H9 (cell line): ENCODE measurements at regions not wholly inside any gene's neighbourhood (a gene's known extent, or its start where the extent isn't known, plus 50 kb on each side); places are given as distances from the start of the nearest gene placed in this dataset.

Experiments used
- DNase-seq: peaks from one replicate; pipeline ENCODE4 v3.0.0-alpha.2; 2017
- H2AFZ ChIP-seq: one replicate; pipeline ENCODE4 v1.6.1; 2013; ENCODE audit warnings: mild to moderate bottlenecking, low read length, control low read depth, moderate library complexity
- H2AK5ac ChIP-seq: 2 replicates; pipeline ENCODE4 v1.6.1; 2013; ENCODE audit warnings: low read length, control low read depth, mixed read lengths; ENCODE audit not compliant: insufficient read length
- H2BK120ac ChIP-seq: one replicate; pipeline ENCODE4 v1.6.1; 2013; ENCODE audit warnings: low read depth, mild to moderate bottlenecking, low read length, control low read depth, inconsistent platforms; ENCODE audit not compliant: poor library complexity, severe bottlenecking
- H2BK12ac ChIP-seq: 2 replicates; pipeline ENCODE4 v1.6.1; 2013; ENCODE audit warnings: low read length, control low read depth, mixed read lengths, low read depth; ENCODE audit not compliant: insufficient read length
- H2BK15ac ChIP-seq: 2 replicates; pipeline ENCODE4 v1.6.1; 2013; ENCODE audit warnings: low read depth, low read length, control low read depth
- H2BK20ac ChIP-seq: one replicate; pipeline ENCODE4 v1.6.1; 2013; ENCODE audit warnings: low read depth, mild to moderate bottlenecking, low read length, control low read depth, inconsistent platforms; ENCODE audit not compliant: poor library complexity, severe bottlenecking
- H2BK5ac ChIP-seq: 2 replicates; pipeline ENCODE4 v1.6.1; 2013; ENCODE audit warnings: low read length, control low read depth, mixed read lengths; ENCODE audit not compliant: insufficient read length
- H3K14ac ChIP-seq: 2 replicates; pipeline ENCODE4 v1.6.1; 2013; ENCODE audit warnings: low read length, control low read depth; ENCODE audit not compliant: insufficient read depth
- H3K18ac ChIP-seq: 2 replicates; pipeline ENCODE4 v1.6.1; 2013; ENCODE audit warnings: low read depth, mild to moderate bottlenecking, mixed read lengths, low read length, control low read depth; ENCODE audit not compliant: insufficient read length
- H3K23ac ChIP-seq: 2 replicates; pipeline ENCODE4 v1.6.1; 2013; ENCODE audit warnings: low read length, control low read depth, mixed read lengths, low read depth; ENCODE audit not compliant: insufficient read length
- H3K23me2 ChIP-seq: 2 replicates; pipeline ENCODE4 v1.6.1; 2013; ENCODE audit warnings: low read depth, mild to moderate bottlenecking, mixed read lengths, low read length, control low read depth; ENCODE audit not compliant: insufficient read length, poor library complexity, severe bottlenecking
- H3K27ac ChIP-seq: 2 replicates; pipeline ENCODE4 v1.5.1; 2013; ENCODE audit warnings: low read length, control low read depth, mixed read lengths, low read depth; ENCODE audit not compliant: insufficient read length
- H3K27me3 ChIP-seq: 2 replicates; pipeline ENCODE4 v1.6.1; 2013; ENCODE audit warnings: low read length, control low read depth, inconsistent platforms; ENCODE audit not compliant: insufficient read depth
- H3K4ac ChIP-seq: 2 replicates; pipeline ENCODE4 v1.6.1; 2013; ENCODE audit warnings: low read depth, mild to moderate bottlenecking, control low read depth, inconsistent platforms, low read length, moderate library complexity
- H3K4me1 ChIP-seq: 2 replicates; pipeline ENCODE4 v1.6.1; 2013; ENCODE audit warnings: low read length, control low read depth, inconsistent platforms; ENCODE audit not compliant: insufficient read depth
- H3K4me2 ChIP-seq: 2 replicates; pipeline ENCODE4 v1.6.1; 2013; ENCODE audit warnings: low read length, control low read depth, mixed read lengths; ENCODE audit not compliant: insufficient read length, insufficient read depth
- H3K56ac ChIP-seq: 2 replicates; pipeline ENCODE4 v1.6.1; 2013; ENCODE audit warnings: low read depth, mild to moderate bottlenecking, mixed read lengths, low read length, control low read depth; ENCODE audit not compliant: insufficient read length
- H3K79me1 ChIP-seq: 2 replicates; pipeline ENCODE4 v1.6.1; 2013; ENCODE audit warnings: low read depth, mild to moderate bottlenecking, moderate library complexity, low read length, control low read depth, inconsistent platforms; ENCODE audit not compliant: insufficient read depth, poor library complexity, severe bottlenecking
- H3K79me2 ChIP-seq: 2 replicates; pipeline ENCODE4 v1.6.1; 2013; ENCODE audit warnings: low read length, control low read depth, inconsistent platforms; ENCODE audit not compliant: insufficient read depth
- H3K9ac ChIP-seq: 2 replicates; pipeline ENCODE4 v1.6.1; 2013; ENCODE audit warnings: low read length, control low read depth, mixed read lengths; ENCODE audit not compliant: insufficient read length; ENCODE audit errors: extremely low read depth
- H3K9me3 ChIP-seq: one replicate; pipeline ENCODE4 v1.6.1; 2013; ENCODE audit warnings: low read depth, low read length, inconsistent platforms; ENCODE audit not compliant: control insufficient read depth
- H3T11ph ChIP-seq: one replicate; pipeline ENCODE4 v1.6.1; 2013; ENCODE audit warnings: mild to moderate bottlenecking, low read length, control low read depth, inconsistent platforms
- H4K20me1 ChIP-seq: one replicate; pipeline ENCODE4 v1.6.1; 2013; ENCODE audit not compliant: control insufficient read depth, insufficient read length, insufficient read depth
- H4K5ac ChIP-seq: 2 replicates; pipeline ENCODE4 v1.6.1; 2013; ENCODE audit warnings: low read depth, mild to moderate bottlenecking, mixed read lengths, low read length, control low read depth; ENCODE audit not compliant: insufficient read length
- H4K8ac ChIP-seq: replicated peaks from 2 replicates; pipeline ENCODE4 v1.6.1; 2013; ENCODE audit warnings: low read length, control low read depth, mixed read lengths, low read depth; ENCODE audit not compliant: insufficient read length
- H4K91ac ChIP-seq: 2 replicates; pipeline ENCODE4 v1.6.1; 2013; ENCODE audit warnings: low read depth, mild to moderate bottlenecking, moderate library complexity, mixed read lengths, low read length, control low read depth; ENCODE audit not compliant: insufficient read length
- H3K27ac Mint-ChIP-seq, 3 experiments: 2 replicates in 2 of 3; 3 replicates in 1 of 3; pipeline ENCODE4 v1.8.0; 2020 to 2021; ENCODE audit warnings: mixed read lengths in 3 of 3, mild to moderate bottlenecking in 1 of 3, moderate library complexity in 1 of 3
- H3K27me3 Mint-ChIP-seq: 2 replicates; pipeline ENCODE4 v1.8.0; 2021; ENCODE audit warnings: low read depth, mild to moderate bottlenecking, moderate library complexity, mixed read lengths
- H3K36me3 Mint-ChIP-seq, 3 experiments: 2 replicates in 2 of 3; 3 replicates in 1 of 3; pipeline ENCODE4 v1.8.0; 2020 to 2021; ENCODE audit warnings: low read depth in 3 of 3, mixed read lengths in 3 of 3; ENCODE audit not compliant: insufficient read depth in 1 of 3
- H3K4me1 Mint-ChIP-seq, 2 experiments: 2 replicates each; pipeline ENCODE4 v1.8.0; 2020; ENCODE audit warnings: mixed read lengths in 2 of 2
- H3K4me3 Mint-ChIP-seq, 2 experiments: 2 replicates in 1 of 2; 3 replicates in 1 of 2; pipeline ENCODE4 v1.8.0; 2020 to 2021; ENCODE audit warnings: mild to moderate bottlenecking in 2 of 2, mixed read lengths in 2 of 2, moderate library complexity in 1 of 2
- H3K9me3 Mint-ChIP-seq, 2 experiments: 2 replicates in 1 of 2; 3 replicates in 1 of 2; pipeline ENCODE4 v1.8.0; 2020; ENCODE audit warnings: mild to moderate bottlenecking in 2 of 2, mixed read lengths in 2 of 2, moderate library complexity in 1 of 2
- CTCF ChIP-seq: fragments of 200-600 bp; sonication (generic); conservative IDR thresholded peaks from 3 replicates; pipeline ENCODE4 v1.8.0; 2021; ENCODE audit warnings: antibody characterized with exemption, mild to moderate bottlenecking
- WGBS: extraction: QIAGEN DNeasy Blood & Tissue Kit; methylation state at CpG from one replicate; pipeline ENCODE4 v1.1.7; 2013; ENCODE audit warnings: missing lambda C conversion rate, low lambda C conversion rate, mixed read lengths; ENCODE audit not compliant: insufficient read length; ENCODE audit errors: extremely low coverage; 5-methylcytosine and 5-hydroxymethylcytosine counted together

GRCh38 chr11:42816471-42816870 lies 495.3 kb upstream of the API5 start:
- no peak overlapping the region for H3K23ac ChIP-seq
- H3K79me2 ChIP-seq, result no peaks in the 10 kb centered on the region
- H3K27ac ChIP-seq, result no peak overlapping the region
- no peak for TF ChIP-seq CTCF
- H4K20me1 ChIP-seq, result no peaks in the 10 kb centered on the region
- no peak overlapping the region for H3K4me2 ChIP-seq
- no peak overlapping the region for H4K5ac ChIP-seq
- no peaks in the 10 kb centered on the region for H3K23me2 ChIP-seq
- no peak overlapping the region for H4K91ac ChIP-seq
- no peak overlapping the region for H3K14ac ChIP-seq
- no peak overlapping the region for H3K18ac ChIP-seq
- no peak overlapping the region for H4K8ac ChIP-seq
- no peak overlapping the region for H2BK5ac ChIP-seq
- no peak overlapping the region for H2AK5ac ChIP-seq
- no peak overlapping the region for H2BK12ac ChIP-seq
- Mint-ChIP-seq H3K27ac (no peak overlapping the region), H3K4me3 (no peak overlapping the region), H3K4me1 (no peaks in the 10 kb centered on the region), H3K27me3 (no peaks in the 10 kb centered on the region; the same call in 1 of the 2 replicates), H3K9me3 (no peaks in the 10 kb centered on the region; a peak in 1 of 5 replicates), H3K36me3 (no peaks in the 10 kb centered on the region)
- H2BK20ac ChIP-seq, result no peak overlapping the region
- no CpG with 5 or more reads among the region's 2 CpGs for WGBS
- H3T11ph ChIP-seq, result no peak overlapping the region
- no peaks in the 10 kb centered on the region for H3K79me1 ChIP-seq
- no peaks in the 10 kb centered on the region for H3K9me3 ChIP-seq
- H3K9ac ChIP-seq, result no peak overlapping the region
- H3K4ac ChIP-seq, result no peak overlapping the region
- H2AFZ ChIP-seq, result no peak overlapping the region
- no peak overlapping the region for H2BK120ac ChIP-seq
- no peaks in the 10 kb centered on the region for H3K27me3 ChIP-seq
- H2BK15ac ChIP-seq, result no peak overlapping the region
- no peak for DNase-seq
- H3K56ac ChIP-seq, result no peak overlapping the region
- no peaks in the 10 kb centered on the region for H3K4me1 ChIP-seq
